Upper lobe of left lung (tissue), 6 donors: ENCODE measurements at regions not wholly inside any gene's neighbourhood (a gene's known extent, or its start where the extent isn't known, plus 50 kb on each side); places are given as distances from the start of the nearest gene placed in this dataset.

Experiments used
- ATAC-seq, 2 donors: fragments of 200-7000 bp; cut with Tn5 transposase; one replicate each; pipeline ENCODE4 v1.9.1; 2022; ENCODE audit warnings: mild to moderate bottlenecking in 2 of 2, moderate library complexity in 2 of 2; ENCODE audit not compliant: low FRiP score in 2 of 2
- DNase-seq, 2 donors: peaks; one replicate each; pipeline ENCODE4 v3.0.0-alpha.2; 2019 to 2020
- H3K27ac ChIP-seq, 4 donors: fragments of 200-600 bp; sonication (generic); one replicate each; pipeline ENCODE4 v1.5.1; 2016 to 2019
- H3K27me3 ChIP-seq, 4 donors: fragments of 200-600 bp; sonication (generic); one replicate each; pipeline ENCODE4 v1.5.1; 2017 to 2019
- H3K36me3 ChIP-seq, 4 donors: fragments of 200-600 bp; sonication (generic); one replicate each; pipeline ENCODE4 v1.5.1; 2016 to 2019
- H3K4me1 ChIP-seq, 4 donors: fragments of 200-600 bp; sonication (generic); one replicate each; pipeline ENCODE4 v1.5.1; 2018 to 2019
- H3K4me3 ChIP-seq, 4 donors: fragments of 200-600 bp; sonication (generic); one replicate each; pipeline ENCODE4 v1.5.1; 2017 to 2019; ENCODE audit warnings: mild to moderate bottlenecking in 2 of 4, moderate library complexity in 1 of 4
- H3K9me3 ChIP-seq, 4 donors: fragments of 200-600 bp; sonication (generic); one replicate each; pipeline ENCODE4 v1.5.1; 2018 to 2019
- EP300 ChIP-seq, 4 donors: sonication (generic); formaldehyde crosslinking; IDR thresholded peaks; one replicate each; pipeline ENCODE4 v1.5.1; 2017; ENCODE audit warnings: antibody characterized with exemption in 4 of 4, control low read depth in 2 of 4
- POLR2A ChIP-seq, 4 donors: fragments of 450-650 bp; IDR thresholded peaks; one replicate each; pipeline ENCODE4 v1.5.1; 2016 to 2017; ENCODE audit warnings: antibody characterized with exemption in 4 of 4, mild to moderate bottlenecking in 2 of 4
- POLR2AphosphoS5 ChIP-seq, 2 donors: sonication (generic); formaldehyde crosslinking; IDR thresholded peaks; one replicate each; pipeline ENCODE4 v1.5.1; 2017; ENCODE audit warnings: antibody characterized with exemption in 2 of 2
- WGBS, 2 donors: methylation state at CpG; one replicate each; pipeline ENCODE4 v1.1.5; 2017 to 2018; 5-methylcytosine and 5-hydroxymethylcytosine counted together
- TF ChIP-seq, protein P1 (sequence below), 6 experiments: fragments of 450-650 bp in 4 of 6; fragments of 200-600 bp in 2 of 6; sonication (generic) in 2 of 6; IDR thresholded peaks; one replicate each; pipeline ENCODE4 v1.5.1; 2016 to 2019; ENCODE audit warnings: antibody characterized with exemption in 6 of 6
- donor health status: DM: no; HTN: no; CAD: no; lungs with moderate emphysema.
- donor health status: DM: no; HTN: yes; CAD: no; lungs with severe emphysema.

DNA sequence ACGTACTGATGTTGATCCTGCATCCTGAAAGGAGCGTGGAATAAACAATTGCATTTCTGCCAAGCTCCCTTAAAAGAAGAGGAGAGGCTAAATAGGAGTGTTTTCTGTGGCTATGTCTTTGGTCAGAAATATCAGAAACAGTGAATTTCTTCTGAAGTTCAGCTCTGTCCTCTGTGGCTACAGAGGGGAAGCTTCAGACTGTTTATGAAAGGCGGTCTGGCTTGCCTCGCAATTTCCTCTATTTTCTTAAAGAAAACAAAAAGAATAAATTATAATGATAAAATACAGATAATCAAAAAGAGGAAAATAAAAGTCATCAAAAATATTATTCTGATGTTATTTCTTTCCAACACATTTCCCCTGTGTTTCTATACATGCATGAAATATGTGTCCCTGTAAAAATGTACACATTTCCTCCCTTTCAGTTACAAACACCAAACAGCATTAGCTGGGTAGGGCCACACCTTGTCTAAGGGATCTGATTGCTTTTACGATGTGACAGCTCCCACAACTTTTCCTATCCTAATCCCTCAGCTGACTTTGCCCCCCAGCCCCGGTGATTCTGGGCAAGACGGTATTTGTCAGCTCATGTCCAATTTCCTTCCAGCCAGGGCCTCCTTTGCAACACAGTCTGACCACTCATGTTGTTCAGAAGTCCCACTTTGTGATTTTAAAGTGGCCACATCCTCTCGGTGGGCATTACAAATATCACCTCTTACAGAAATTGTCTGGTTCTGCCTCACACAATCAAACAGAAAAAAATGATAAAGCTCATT, 439.0 kb downstream of the HS3ST3B1 start:
- no peaks in the 10 kb centered on the region for H3K27me3 ChIP-seq
- TF ChIP-seq, protein P1, sequence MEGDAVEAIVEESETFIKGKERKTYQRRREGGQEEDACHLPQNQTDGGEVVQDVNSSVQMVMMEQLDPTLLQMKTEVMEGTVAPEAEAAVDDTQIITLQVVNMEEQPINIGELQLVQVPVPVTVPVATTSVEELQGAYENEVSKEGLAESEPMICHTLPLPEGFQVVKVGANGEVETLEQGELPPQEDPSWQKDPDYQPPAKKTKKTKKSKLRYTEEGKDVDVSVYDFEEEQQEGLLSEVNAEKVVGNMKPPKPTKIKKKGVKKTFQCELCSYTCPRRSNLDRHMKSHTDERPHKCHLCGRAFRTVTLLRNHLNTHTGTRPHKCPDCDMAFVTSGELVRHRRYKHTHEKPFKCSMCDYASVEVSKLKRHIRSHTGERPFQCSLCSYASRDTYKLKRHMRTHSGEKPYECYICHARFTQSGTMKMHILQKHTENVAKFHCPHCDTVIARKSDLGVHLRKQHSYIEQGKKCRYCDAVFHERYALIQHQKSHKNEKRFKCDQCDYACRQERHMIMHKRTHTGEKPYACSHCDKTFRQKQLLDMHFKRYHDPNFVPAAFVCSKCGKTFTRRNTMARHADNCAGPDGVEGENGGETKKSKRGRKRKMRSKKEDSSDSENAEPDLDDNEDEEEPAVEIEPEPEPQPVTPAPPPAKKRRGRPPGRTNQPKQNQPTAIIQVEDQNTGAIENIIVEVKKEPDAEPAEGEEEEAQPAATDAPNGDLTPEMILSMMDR (IDR thresholded peaks at IDR 0.05): no peak
- TF ChIP-seq EP300 (IDR thresholded peaks at IDR 0.05) (no peak), POLR2AphosphoS5 (IDR thresholded peaks at IDR 0.05) (no peak), POLR2A (IDR thresholded peaks at IDR 0.05) (no peak)
- 50 to 56% methylated on average over 8 of the region's 8 CpGs for WGBS, 2 donors
- peaks cover 0 to 6% (median 5%) of the 10 kb centered on the region in 4 donors for H3K4me1 ChIP-seq
- peak overlapping the region in 3 of 4 donors; percentile 70 to 76 (median 71) for H3K27ac ChIP-seq
- H3K36me3 ChIP-seq: no peaks in the 10 kb centered on the region
- H3K9me3 ChIP-seq: no peaks in the 10 kb centered on the region
- ATAC-seq: no peak
- DNase-seq: no peak
- no peak overlapping the region for H3K4me3 ChIP-seq

DNA sequence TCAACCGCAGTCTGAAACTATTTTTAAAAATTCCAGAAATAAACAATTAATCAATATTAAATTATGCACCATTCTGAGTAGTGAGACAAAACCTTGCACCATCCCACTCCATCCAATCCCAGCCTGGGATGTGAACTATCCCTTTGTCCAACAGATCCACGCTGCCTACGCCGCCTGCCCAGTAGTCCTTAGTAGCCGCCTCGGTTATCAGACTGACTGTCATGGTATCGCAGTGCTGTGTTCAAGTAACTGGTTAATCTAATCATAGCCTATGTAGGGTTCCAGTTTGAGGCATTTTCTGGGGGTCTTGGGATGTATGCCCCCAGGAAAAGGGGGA, 437.7 kb downstream of the HS3ST3B1 start:
- Histone ChIP-seq H3K4me1 (peaks cover 0 to 6% (median 5%) of the 10 kb centered on the region in 4 donors), H3K36me3 (no peaks in the 10 kb centered on the region), H3K27ac (peak overlapping the region; percentile 48 to 76 (median 70)), H3K9me3 (no peaks in the 10 kb centered on the region), H3K4me3 (no peak overlapping the region), H3K27me3 (no peaks in the 10 kb centered on the region)
- peak; percentile 37 to 58 for ATAC-seq
- TF ChIP-seq, protein P1 (IDR thresholded peaks at IDR 0.05): no peak
- TF ChIP-seq EP300 (IDR thresholded peaks at IDR 0.05) (no peak), POLR2A (IDR thresholded peaks at IDR 0.05) (no peak), POLR2AphosphoS5 (IDR thresholded peaks at IDR 0.05) (no peak)
- no peak for DNase-seq
- WGBS, 2 donors: 89 to 90% methylated on average over 7 of the region's 7 CpGs

DNA sequence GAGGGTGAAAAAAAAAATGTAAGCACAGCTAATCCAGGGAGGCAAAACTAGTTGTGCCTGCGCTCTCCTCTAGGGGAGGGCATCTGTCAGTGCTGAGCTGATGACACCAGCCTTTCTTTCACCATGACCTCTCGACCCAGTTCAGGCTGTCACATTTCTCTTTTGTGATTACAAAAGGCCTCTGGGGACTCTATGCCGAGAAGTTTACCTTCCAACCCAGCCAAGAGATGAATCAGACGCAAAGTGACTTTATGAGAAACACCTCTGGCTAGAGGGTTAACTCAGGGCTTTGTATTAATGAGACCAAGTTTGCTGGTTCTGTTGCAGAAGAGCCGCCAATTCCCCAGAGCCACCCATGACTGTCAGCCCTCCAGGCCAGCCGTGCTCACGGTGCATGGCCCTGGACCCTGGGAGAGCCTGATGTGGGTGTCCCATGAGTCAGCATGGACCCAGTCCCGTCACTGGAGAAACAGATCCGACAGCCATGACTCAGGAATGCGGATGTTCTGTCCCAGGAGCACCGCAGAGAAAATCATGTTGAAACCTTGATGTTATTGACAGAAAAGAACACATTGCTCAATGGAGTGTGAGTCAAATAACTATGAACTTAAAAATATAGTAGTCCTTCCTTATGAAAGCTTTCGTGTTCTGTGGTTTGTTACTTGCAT, 437.2 kb downstream of the HS3ST3B1 start:
- Histone ChIP-seq H3K4me1 (peaks cover 0 to 6% (median 5%) of the 10 kb centered on the region in 4 donors), H3K4me3 (no peak overlapping the region), H3K9me3 (no peaks in the 10 kb centered on the region), H3K27me3 (no peaks in the 10 kb centered on the region), H3K36me3 (no peaks in the 10 kb centered on the region), H3K27ac (peak overlapping the region; percentile 70 to 76 (median 74))
- ATAC-seq (peak; percentile 93 to 94), DNase-seq (peak; percentile 75 to 86)
- 44 to 49% methylated on average over 12 of the region's 12 CpGs for WGBS, 2 donors
- peak in 2 of 4 donors; percentile 62 to 86 for TF ChIP-seq EP300 (IDR thresholded peaks at IDR 0.05)
- TF ChIP-seq POLR2AphosphoS5 (IDR thresholded peaks at IDR 0.05): peak; percentile 55 to 79
- TF ChIP-seq, protein P1 (IDR thresholded peaks at IDR 0.05): peak in 5 of 6 experiments; percentile 11 to 45 (median 41)
- TF ChIP-seq POLR2A (IDR thresholded peaks at IDR 0.05): no peak

DNA sequence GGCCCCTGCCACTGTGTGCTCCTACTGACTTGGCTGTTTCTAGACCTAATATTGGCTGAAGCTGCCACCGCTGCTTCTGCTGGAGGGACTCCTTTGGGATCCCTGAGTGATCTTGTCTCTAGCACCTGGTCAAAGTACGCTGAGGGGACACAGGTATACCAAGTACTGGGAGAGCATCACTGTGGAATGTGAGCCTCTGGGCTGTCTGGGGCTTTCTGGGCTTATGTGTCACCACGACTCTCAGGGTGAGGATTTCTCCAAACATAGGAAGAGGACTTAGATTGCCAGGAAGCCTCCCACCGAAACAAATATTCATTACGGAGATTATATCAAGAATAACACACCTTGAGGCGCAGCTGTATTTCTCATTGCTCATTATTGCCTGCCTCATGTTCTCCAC, 435.8 kb downstream of the HS3ST3B1 start:
- ATAC-seq (no peak), DNase-seq (no peak)
- peaks cover 0 to 6% (median 5%) of the 10 kb centered on the region in 4 donors for H3K4me1 ChIP-seq
- TF ChIP-seq EP300 (IDR thresholded peaks at IDR 0.05) (no peak), POLR2AphosphoS5 (IDR thresholded peaks at IDR 0.05) (no peak), POLR2A (IDR thresholded peaks at IDR 0.05) (no peak)
- TF ChIP-seq, protein P1 (IDR thresholded peaks at IDR 0.05): no peak
- H3K27me3 ChIP-seq: no peaks in the 10 kb centered on the region
- H3K9me3 ChIP-seq: no peaks in the 10 kb centered on the region
- H3K4me3 ChIP-seq: no peak overlapping the region
- WGBS, 2 donors: 67 to 70% methylated on average over 6 of the region's 6 CpGs
- H3K27ac ChIP-seq: no peak overlapping the region
- no peaks in the 10 kb centered on the region for H3K36me3 ChIP-seq
